ENCODE measurements at regions not wholly inside any gene's neighbourhood (a gene's known extent, or its start where the extent isn't known, plus 50 kb on each side); places are given as distances from the start of the nearest gene placed in this dataset.

- DNase-seq, result no peak
Observed at GRCh38 chr5:17763301-17763700, 129.0 kb downstream of the TAF11L14 start.

- no peak for DNase-seq
Observed at GRCh38 chr5:17766031-17766430, 131.8 kb downstream of the TAF11L14 start.

- no peak for DNase-seq
Observed at GRCh38 chr5:17769277-17769676, 135.0 kb downstream of the TAF11L14 start.

GRCh38 chr5:17772232-17772631, 138.0 kb downstream of the TAF11L14 start:
- no peak for DNase-seq

- DNase-seq, result no peak
Observed at GRCh38 chr5:17785774-17786173, 151.5 kb downstream of the TAF11L14 start.

GRCh38 chr5:17788351-17788750, 154.1 kb downstream of the TAF11L14 start:
- no peak for DNase-seq

- DNase-seq, result no peak
Observed at GRCh38 chr5:17794201-17794600, 159.9 kb downstream of the TAF11L14 start.

- no peak for DNase-seq
Observed at GRCh38 chr5:17794815-17795214, 160.6 kb downstream of the TAF11L14 start.

GRCh38 chr5:17796142-17796541, 161.9 kb downstream of the TAF11L14 start:
- DNase-seq, result no peak

- no peak for DNase-seq
Observed at GRCh38 chr5:17796757-17797396, 162.6 kb downstream of the TAF11L14 start.

- DNase-seq, result no peak
Observed at GRCh38 chr5:17799521-17799920, 165.3 kb downstream of the TAF11L14 start.

- no peak for DNase-seq
Observed at GRCh38 chr5:17801595-17801994, 167.3 kb downstream of the TAF11L14 start.

GRCh38 chr5:17802256-17802655, 168.0 kb downstream of the TAF11L14 start:
- DNase-seq, result no peak

GRCh38 chr5:17803971-17804370, 169.7 kb downstream of the TAF11L14 start:
- no peak for DNase-seq

GRCh38 chr5:17805227-17805825, 171.1 kb downstream of the TAF11L14 start:
- no peak for DNase-seq

GRCh38 chr5:17806818-17807468, 172.7 kb downstream of the TAF11L14 start:
- no peak for DNase-seq

GRCh38 chr5:17808566-17808965, 174.3 kb downstream of the TAF11L14 start:
- no peak for DNase-seq

GRCh38 chr5:17810734-17811133, 176.5 kb downstream of the TAF11L14 start:
- DNase-seq, result no peak

GRCh38 chr5:17813214-17813613, 179.0 kb downstream of the TAF11L14 start:
- DNase-seq, result no peak

- DNase-seq, result no peak
Observed at GRCh38 chr5:17816505-17816904, 182.2 kb downstream of the TAF11L14 start.

GRCh38 chr5:17816944-17817343, 182.7 kb downstream of the TAF11L14 start:
- no peak for DNase-seq

GRCh38 chr5:17817990-17818389, 183.7 kb downstream of the TAF11L14 start:
- no peak for DNase-seq

- no peak for DNase-seq
Observed at GRCh38 chr5:17819783-17820182, 185.5 kb downstream of the TAF11L14 start.

- DNase-seq, result no peak
Observed at GRCh38 chr5:17828681-17829080, 194.4 kb downstream of the TAF11L14 start.

Data from stimulated activated CD8-positive, alpha-beta memory T cell treated with anti-CD3 and anti-CD28 coated beads, Interleukin-4, amount 100 ng/mL, for 48 hours (primary cell).